ENCODE measurements at regions not wholly inside any gene's neighbourhood (a gene's known extent, or its start where the extent isn't known, plus 50 kb on each side); places are given as distances from the start of the nearest gene placed in this dataset.

DNA sequence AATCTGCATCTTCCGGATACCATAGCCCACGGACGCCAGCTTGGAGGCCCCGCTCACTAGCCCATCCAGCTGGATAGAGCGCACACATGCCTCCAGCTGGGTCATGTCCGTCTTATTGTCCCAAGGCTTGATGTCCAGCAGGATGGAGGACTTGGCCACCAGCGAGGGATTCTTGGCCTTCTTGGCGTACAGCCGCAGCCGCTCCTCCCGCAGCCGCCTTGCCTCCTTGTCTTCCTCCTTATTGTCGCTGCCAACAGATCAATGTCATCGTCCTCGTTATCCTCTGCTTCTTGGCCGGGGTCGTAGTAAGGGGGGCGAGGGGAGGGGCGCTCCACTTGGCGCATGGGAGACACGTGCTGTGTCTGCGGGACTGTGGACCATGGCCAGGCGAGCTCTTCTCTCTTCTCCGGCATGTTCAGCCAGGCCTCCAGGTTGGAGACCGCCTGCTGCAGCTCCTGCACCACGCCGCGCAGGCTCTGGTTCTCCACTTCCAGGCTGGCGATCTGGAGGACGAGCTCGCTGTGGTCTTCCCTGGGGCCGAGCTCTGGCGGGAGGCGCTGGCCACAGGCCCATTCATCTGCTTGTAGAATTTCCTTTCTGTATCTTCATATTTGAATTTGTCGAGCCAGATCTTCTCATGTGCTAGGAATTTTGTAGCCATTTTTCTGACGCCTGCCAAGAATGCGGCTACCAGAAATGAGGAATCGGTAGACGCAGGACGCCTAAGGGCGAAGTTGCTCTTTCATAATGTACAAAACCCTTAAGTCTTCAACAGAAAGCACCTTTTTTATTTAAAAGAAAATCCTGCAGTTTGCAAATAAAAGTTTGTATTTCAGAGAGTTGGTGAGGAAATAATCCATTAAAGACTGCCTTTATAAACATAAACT is 60.1 kb upstream of the PTPRK start:
- TF ChIP-seq, protein P1, sequence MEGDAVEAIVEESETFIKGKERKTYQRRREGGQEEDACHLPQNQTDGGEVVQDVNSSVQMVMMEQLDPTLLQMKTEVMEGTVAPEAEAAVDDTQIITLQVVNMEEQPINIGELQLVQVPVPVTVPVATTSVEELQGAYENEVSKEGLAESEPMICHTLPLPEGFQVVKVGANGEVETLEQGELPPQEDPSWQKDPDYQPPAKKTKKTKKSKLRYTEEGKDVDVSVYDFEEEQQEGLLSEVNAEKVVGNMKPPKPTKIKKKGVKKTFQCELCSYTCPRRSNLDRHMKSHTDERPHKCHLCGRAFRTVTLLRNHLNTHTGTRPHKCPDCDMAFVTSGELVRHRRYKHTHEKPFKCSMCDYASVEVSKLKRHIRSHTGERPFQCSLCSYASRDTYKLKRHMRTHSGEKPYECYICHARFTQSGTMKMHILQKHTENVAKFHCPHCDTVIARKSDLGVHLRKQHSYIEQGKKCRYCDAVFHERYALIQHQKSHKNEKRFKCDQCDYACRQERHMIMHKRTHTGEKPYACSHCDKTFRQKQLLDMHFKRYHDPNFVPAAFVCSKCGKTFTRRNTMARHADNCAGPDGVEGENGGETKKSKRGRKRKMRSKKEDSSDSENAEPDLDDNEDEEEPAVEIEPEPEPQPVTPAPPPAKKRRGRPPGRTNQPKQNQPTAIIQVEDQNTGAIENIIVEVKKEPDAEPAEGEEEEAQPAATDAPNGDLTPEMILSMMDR (IDR thresholded peaks at IDR 0.05): no peak
- TF ChIP-seq POLR2A (IDR thresholded peaks at IDR 0.05) (no peak), POLR2AphosphoS5 (IDR thresholded peaks at IDR 0.05) (no peak)

Data from breast epithelium (tissue), 3 donors.